Loucy (cell line): ENCODE measurements at regions not wholly inside any gene's neighbourhood (a gene's known extent, or its start where the extent isn't known, plus 50 kb on each side); places are given as distances from the start of the nearest gene placed in this dataset.

Source experiments
- EZH2phosphoT487 ChIP-seq: fragments of 200-600 bp; IDR thresholded peaks from 2 replicates; pipeline ENCODE4 v1.6.1; 2018; ENCODE audit warnings: antibody characterized with exemption, mild to moderate bottlenecking, moderate library complexity, borderline replicate concordance
- TF ChIP-seq, protein P1 (sequence below): fragments of 200-600 bp; sonication (generic); conservative IDR thresholded peaks from 2 replicates; pipeline ENCODE4 v1.5.1; 2014; ENCODE audit warnings: mild to moderate bottlenecking, antibody characterized with exemption, low read length

- TF ChIP-seq, protein P1, sequence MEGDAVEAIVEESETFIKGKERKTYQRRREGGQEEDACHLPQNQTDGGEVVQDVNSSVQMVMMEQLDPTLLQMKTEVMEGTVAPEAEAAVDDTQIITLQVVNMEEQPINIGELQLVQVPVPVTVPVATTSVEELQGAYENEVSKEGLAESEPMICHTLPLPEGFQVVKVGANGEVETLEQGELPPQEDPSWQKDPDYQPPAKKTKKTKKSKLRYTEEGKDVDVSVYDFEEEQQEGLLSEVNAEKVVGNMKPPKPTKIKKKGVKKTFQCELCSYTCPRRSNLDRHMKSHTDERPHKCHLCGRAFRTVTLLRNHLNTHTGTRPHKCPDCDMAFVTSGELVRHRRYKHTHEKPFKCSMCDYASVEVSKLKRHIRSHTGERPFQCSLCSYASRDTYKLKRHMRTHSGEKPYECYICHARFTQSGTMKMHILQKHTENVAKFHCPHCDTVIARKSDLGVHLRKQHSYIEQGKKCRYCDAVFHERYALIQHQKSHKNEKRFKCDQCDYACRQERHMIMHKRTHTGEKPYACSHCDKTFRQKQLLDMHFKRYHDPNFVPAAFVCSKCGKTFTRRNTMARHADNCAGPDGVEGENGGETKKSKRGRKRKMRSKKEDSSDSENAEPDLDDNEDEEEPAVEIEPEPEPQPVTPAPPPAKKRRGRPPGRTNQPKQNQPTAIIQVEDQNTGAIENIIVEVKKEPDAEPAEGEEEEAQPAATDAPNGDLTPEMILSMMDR: no peak
- TF ChIP-seq EZH2phosphoT487: no peak
These were observed 440.2 kb downstream of the TRIB2 start for GRCh38 chr2:13156916-13157315.
